Hepatocyte (in vitro differentiated cells): ENCODE measurements at regions not wholly inside any gene's neighbourhood (a gene's known extent, or its start where the extent isn't known, plus 50 kb on each side); places are given as distances from the start of the nearest gene placed in this dataset.

ENCODE experiments used
- DNase-seq: peaks from one replicate; pipeline ENCODE4 v3.0.0-alpha.2; 2016; ENCODE audit warnings: low spot score
- H2AFZ ChIP-seq: fragments of 200-600 bp; sonication (generic); 2 replicates; pipeline ENCODE4 v1.6.0; 2016; ENCODE audit warnings: antibody characterized with exemption, mild to moderate bottlenecking
- H3K27ac ChIP-seq: fragments of 200-600 bp; sonication (generic); 2 replicates; pipeline ENCODE4 v1.5.1; 2016; ENCODE audit warnings: mild to moderate bottlenecking
- H3K27me3 ChIP-seq: fragments of 200-600 bp; sonication (generic); 2 replicates; pipeline ENCODE4 v1.6.1; 2016
- H3K36me3 ChIP-seq: fragments of 200-600 bp; sonication (generic); replicated peaks from 2 replicates; pipeline ENCODE4 v1.5.1; 2016; ENCODE audit warnings: low read depth; ENCODE audit not compliant: insufficient read depth
- H3K4me1 ChIP-seq: fragments of 200-600 bp; sonication (generic); 2 replicates; pipeline ENCODE4 v1.5.1; 2016; ENCODE audit warnings: mild to moderate bottlenecking, moderate library complexity; ENCODE audit not compliant: insufficient read depth
- H3K4me2 ChIP-seq: fragments of 200-600 bp; sonication (generic); 2 replicates; pipeline ENCODE4 v1.6.0; 2016
- H3K4me3 ChIP-seq: fragments of 200-600 bp; sonication (generic); 2 replicates; pipeline ENCODE4 v1.5.1; 2016; ENCODE audit warnings: mild to moderate bottlenecking
- H3K79me2 ChIP-seq: fragments of 200-600 bp; sonication (generic); 2 replicates; pipeline ENCODE4 v1.6.0; 2017; ENCODE audit warnings: mild to moderate bottlenecking
- H3K9me2 ChIP-seq: fragments of 200-600 bp; sonication (generic); replicated peaks from 2 replicates; pipeline ENCODE4 v1.6.0; 2017; ENCODE audit warnings: mild to moderate bottlenecking; ENCODE audit not compliant: insufficient read depth
- H3K9me3 ChIP-seq: fragments of 200-600 bp; sonication (generic); 2 replicates; pipeline ENCODE4 v1.5.1; 2016; ENCODE audit warnings: low read depth, mild to moderate bottlenecking
- H4K20me1 ChIP-seq: fragments of 200-600 bp; sonication (generic); 2 replicates; pipeline ENCODE4 v1.6.0; 2016; ENCODE audit warnings: mild to moderate bottlenecking; ENCODE audit not compliant: insufficient read depth, poor library complexity, severe bottlenecking
- CTCF ChIP-seq: fragments of 200-600 bp; sonication (generic); IDR thresholded peaks from 2 replicates; pipeline ENCODE4 v1.5.1; 2016; ENCODE audit warnings: antibody characterized with exemption, mild to moderate bottlenecking; ENCODE audit not compliant: poor library complexity
- EZH2 ChIP-seq: fragments of 200-600 bp; sonication (generic); IDR thresholded peaks from 2 replicates; pipeline ENCODE4 v1.6.1; 2016; ENCODE audit warnings: antibody characterized with exemption, mild to moderate bottlenecking, borderline replicate concordance
- EZH2phosphoT487 ChIP-seq: fragments of 200-600 bp; sonication (generic); IDR thresholded peaks from one replicate; pipeline ENCODE4 v1.6.1; 2018; ENCODE audit warnings: antibody characterized with exemption, mild to moderate bottlenecking, low read depth, moderate library complexity; ENCODE audit not compliant: unreplicated experiment, severe bottlenecking
- WGBS: methylation state at CpG from one replicate; pipeline ENCODE4 v1.1.6; 2016; ENCODE audit warnings: low lambda C conversion rate; ENCODE audit errors: missing lambda C conversion rate; 5-methylcytosine and 5-hydroxymethylcytosine counted together

DNA sequence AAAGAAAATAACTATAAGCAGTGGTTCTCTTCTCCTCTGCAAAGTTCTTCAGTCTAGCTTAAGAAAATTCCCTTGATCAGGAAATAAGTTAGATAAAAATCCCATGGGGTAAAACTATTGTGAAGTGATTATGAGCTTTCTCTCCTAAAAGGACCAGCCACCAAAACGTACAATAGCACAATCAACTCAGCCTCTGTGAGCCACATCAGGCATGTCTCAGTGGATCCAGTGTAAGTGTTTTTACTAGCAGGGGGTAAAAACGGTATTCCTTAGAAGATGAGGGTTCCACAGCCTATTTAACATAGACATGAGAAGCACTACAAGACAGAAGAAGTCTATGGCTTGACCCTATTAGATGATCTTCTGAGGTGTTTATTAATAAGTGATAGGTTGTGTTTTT lies 503.2 kb downstream of the PIK3C3 start:
- H3K9me3 ChIP-seq, result no peaks in the 10 kb centered on the region
- no peaks in the 10 kb centered on the region for H3K9me2 ChIP-seq
- whole genome bisulfite sequencing, result 33% methylated on average over 2 of the region's 2 CpGs
- H2AFZ ChIP-seq, result no peak overlapping the region
- no peak overlapping the region for H3K4me3 ChIP-seq
- H4K20me1 ChIP-seq, result no peaks in the 10 kb centered on the region
- H3K36me3 ChIP-seq, result no peaks in the 10 kb centered on the region
- no peaks in the 10 kb centered on the region for H3K79me2 ChIP-seq
- H3K4me2 ChIP-seq, result no peak overlapping the region
- no peak for DNase-seq
- no peaks in the 10 kb centered on the region for H3K27me3 ChIP-seq
- H3K4me1 ChIP-seq, result no peaks in the 10 kb centered on the region
- TF ChIP-seq EZH2phosphoT487 (no peak), EZH2 (no peak), CTCF (no peak)
- H3K27ac ChIP-seq, result no peak overlapping the region

GRCh38 chr18:42459873-42460272 lies 504.8 kb downstream of the PIK3C3 start:
- 62% methylated on average over 2 of the region's 2 CpGs for WGBS

GRCh38 chr18:42471885-42472284 lies 516.9 kb downstream of the PIK3C3 start:
- DNase-seq, result no peak
- H3K9me3 ChIP-seq, result no peaks in the 10 kb centered on the region
- H2AFZ ChIP-seq, result no peak overlapping the region
- H3K79me2 ChIP-seq, result no peaks in the 10 kb centered on the region
- WGBS, result 83% methylated on average over 1 of the region's 1 CpG
- H3K27me3 ChIP-seq, result no peaks in the 10 kb centered on the region
- H3K4me2 ChIP-seq, result no peak overlapping the region
- H3K4me1 ChIP-seq, result no peaks in the 10 kb centered on the region
- no peak overlapping the region for H3K27ac ChIP-seq
- no peaks in the 10 kb centered on the region for H3K9me2 ChIP-seq
- TF ChIP-seq EZH2phosphoT487, result no peak
- TF ChIP-seq CTCF, result no peak
- TF ChIP-seq EZH2, result no peak
- no peaks in the 10 kb centered on the region for H4K20me1 ChIP-seq
- H3K4me3 ChIP-seq, result no peak overlapping the region
- no peaks in the 10 kb centered on the region for H3K36me3 ChIP-seq

More at GRCh38 chr18:42459873-42460272, 504.8 kb downstream of the PIK3C3 start:
- Histone ChIP-seq H3K4me3 (no peak overlapping the region), H2AFZ (no peak overlapping the region), H4K20me1 (no peaks in the 10 kb centered on the region), H3K27ac (no peak overlapping the region), H3K9me2 (no peaks in the 10 kb centered on the region), H3K4me1 (no peaks in the 10 kb centered on the region), H3K27me3 (no peaks in the 10 kb centered on the region), H3K79me2 (no peaks in the 10 kb centered on the region), H3K9me3 (no peaks in the 10 kb centered on the region), H3K36me3 (no peaks in the 10 kb centered on the region), H3K4me2 (no peak overlapping the region)
- no peak for DNase-seq
- TF ChIP-seq CTCF (no peak), EZH2 (no peak), EZH2phosphoT487 (no peak)

GRCh38 chr18:42473611-42474010 lies 518.6 kb downstream of the PIK3C3 start:
- no peak overlapping the region for H3K4me2 ChIP-seq
- H3K9me2 ChIP-seq, result no peaks in the 10 kb centered on the region
- no peak overlapping the region for H2AFZ ChIP-seq
- H3K36me3 ChIP-seq, result no peaks in the 10 kb centered on the region
- 95% methylated on average over 6 of the region's 6 CpGs for WGBS
- H3K79me2 ChIP-seq, result no peaks in the 10 kb centered on the region
- TF ChIP-seq EZH2 (no peak), EZH2phosphoT487 (no peak), CTCF (no peak)
- no peaks in the 10 kb centered on the region for H3K27me3 ChIP-seq
- H3K4me3 ChIP-seq, result no peak overlapping the region
- no peaks in the 10 kb centered on the region for H4K20me1 ChIP-seq
- H3K9me3 ChIP-seq, result no peaks in the 10 kb centered on the region
- H3K27ac ChIP-seq, result no peak overlapping the region
- H3K4me1 ChIP-seq, result no peaks in the 10 kb centered on the region
- no peak for DNase-seq
